Liver (tissue), 3 donors: ENCODE measurements at regions not wholly inside any gene's neighbourhood (a gene's known extent, or its start where the extent isn't known, plus 50 kb on each side); places are given as distances from the start of the nearest gene placed in this dataset.

Source experiments
- CTCF ChIP-seq: fragments of 150-350 bp; IDR thresholded peaks from 2 replicates; pipeline ENCODE4 v1.5.1; 2017; ENCODE audit warnings: improper control_type of control experiment, low read depth, low read length; ENCODE audit not compliant: missing input control
- EGR1 ChIP-seq, 2 donors: IDR thresholded peaks; 2 replicates each; pipeline ENCODE4 v1.6.1; 2016 to 2018; ENCODE audit warnings: antibody characterized with exemption in 2 of 2, low read depth in 2 of 2
- FOXA1 ChIP-seq: IDR thresholded peaks from 2 replicates; pipeline ENCODE4 v1.6.1; 2016; ENCODE audit warnings: antibody characterized with exemption
- GABPA ChIP-seq, 2 donors: IDR thresholded peaks in 1 of 2; conservative IDR thresholded peaks in 1 of 2; 2 replicates each; pipeline ENCODE4 v1.6.1; 2016; ENCODE audit warnings: antibody characterized with exemption in 2 of 2, mild to moderate bottlenecking in 1 of 2, moderate library complexity in 1 of 2
- HNF4G ChIP-seq: IDR thresholded peaks from 2 replicates; pipeline ENCODE4 v1.6.1; 2016; ENCODE audit warnings: antibody characterized with exemption
- JUND ChIP-seq, 2 donors: IDR thresholded peaks; 2 replicates each; pipeline ENCODE4 v1.6.1; 2016; ENCODE audit warnings: antibody characterized with exemption in 2 of 2
- RAD21 ChIP-seq, 2 donors: IDR thresholded peaks; 2 replicates each; pipeline ENCODE4 v1.6.1; 2016; ENCODE audit warnings: antibody characterized with exemption in 2 of 2, mild to moderate bottlenecking in 2 of 2
- REST ChIP-seq: IDR thresholded peaks from 2 replicates; pipeline ENCODE4 v1.6.1; 2016; ENCODE audit warnings: antibody characterized with exemption, mild to moderate bottlenecking
- RXRA ChIP-seq, 2 donors: IDR thresholded peaks; 2 replicates each; pipeline ENCODE4 v1.6.1; 2017 to 2018; ENCODE audit warnings: antibody characterized with exemption in 2 of 2, mild to moderate bottlenecking in 1 of 2
- SP1 ChIP-seq: IDR thresholded peaks from 2 replicates; pipeline ENCODE4 v1.6.1; 2018; ENCODE audit warnings: antibody characterized with exemption, mild to moderate bottlenecking
- TAF1 ChIP-seq: conservative IDR thresholded peaks from 2 replicates; pipeline ENCODE4 v1.6.1; 2016; ENCODE audit warnings: antibody characterized with exemption, mild to moderate bottlenecking
- YY1 ChIP-seq: IDR thresholded peaks from 2 replicates; pipeline ENCODE4 v1.6.1; 2016; ENCODE audit warnings: antibody characterized with exemption, mild to moderate bottlenecking
- TF ChIP-seq, protein P1 (sequence below): IDR thresholded peaks from 2 replicates; pipeline ENCODE4 v1.6.1; 2016; ENCODE audit warnings: antibody characterized with exemption
- TF ChIP-seq, protein P2 (sequence below): IDR thresholded peaks from 2 replicates; pipeline ENCODE4 v1.6.1; 2016; ENCODE audit warnings: antibody characterized with exemption
- donor health status: healthy.
- donor health status: healthy.

- no peak for TF ChIP-seq CTCF
- no peak for TF ChIP-seq GABPA (IDR thresholded peaks at IDR 0.05 in 1 of 2, conservative IDR thresholded peaks at IDR 0.05 in 1 of 2)
- no peak for TF ChIP-seq EGR1 (IDR thresholded peaks at IDR 0.05; ENCODE audit: low read depth in 2 of 2)
- TF ChIP-seq, protein P1, sequence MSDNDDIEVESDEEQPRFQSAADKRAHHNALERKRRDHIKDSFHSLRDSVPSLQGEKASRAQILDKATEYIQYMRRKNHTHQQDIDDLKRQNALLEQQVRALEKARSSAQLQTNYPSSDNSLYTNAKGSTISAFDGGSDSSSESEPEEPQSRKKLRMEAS: no peak
- TF ChIP-seq RAD21 (IDR thresholded peaks at IDR 0.05): no peak
- no peak for TF ChIP-seq REST
- TF ChIP-seq HNF4G: no peak
- no peak for TF ChIP-seq FOXA1
- no peak for TF ChIP-seq TAF1
- no peak for TF ChIP-seq RXRA (IDR thresholded peaks at IDR 0.05)
- TF ChIP-seq JUND (IDR thresholded peaks at IDR 0.05): no peak
- TF ChIP-seq, protein P2, sequence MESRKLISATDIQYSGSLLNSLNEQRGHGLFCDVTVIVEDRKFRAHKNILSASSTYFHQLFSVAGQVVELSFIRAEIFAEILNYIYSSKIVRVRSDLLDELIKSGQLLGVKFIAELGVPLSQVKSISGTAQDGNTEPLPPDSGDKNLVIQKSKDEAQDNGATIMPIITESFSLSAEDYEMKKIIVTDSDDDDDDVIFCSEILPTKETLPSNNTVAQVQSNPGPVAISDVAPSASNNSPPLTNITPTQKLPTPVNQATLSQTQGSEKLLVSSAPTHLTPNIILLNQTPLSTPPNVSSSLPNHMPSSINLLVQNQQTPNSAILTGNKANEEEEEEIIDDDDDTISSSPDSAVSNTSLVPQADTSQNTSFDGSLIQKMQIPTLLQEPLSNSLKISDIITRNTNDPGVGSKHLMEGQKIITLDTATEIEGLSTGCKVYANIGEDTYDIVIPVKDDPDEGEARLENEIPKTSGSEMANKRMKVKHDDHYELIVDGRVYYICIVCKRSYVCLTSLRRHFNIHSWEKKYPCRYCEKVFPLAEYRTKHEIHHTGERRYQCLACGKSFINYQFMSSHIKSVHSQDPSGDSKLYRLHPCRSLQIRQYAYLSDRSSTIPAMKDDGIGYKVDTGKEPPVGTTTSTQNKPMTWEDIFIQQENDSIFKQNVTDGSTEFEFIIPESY: no peak
- no peak for TF ChIP-seq SP1
- TF ChIP-seq YY1: no peak
Measured at GRCh38 chrX:99933865-99934264, 476.2 kb downstream of the PCDH19 start.
